ENCODE measurements at regions not wholly inside any gene's neighbourhood (a gene's known extent, or its start where the extent isn't known, plus 50 kb on each side); places are given as distances from the start of the nearest gene placed in this dataset.

DNA sequence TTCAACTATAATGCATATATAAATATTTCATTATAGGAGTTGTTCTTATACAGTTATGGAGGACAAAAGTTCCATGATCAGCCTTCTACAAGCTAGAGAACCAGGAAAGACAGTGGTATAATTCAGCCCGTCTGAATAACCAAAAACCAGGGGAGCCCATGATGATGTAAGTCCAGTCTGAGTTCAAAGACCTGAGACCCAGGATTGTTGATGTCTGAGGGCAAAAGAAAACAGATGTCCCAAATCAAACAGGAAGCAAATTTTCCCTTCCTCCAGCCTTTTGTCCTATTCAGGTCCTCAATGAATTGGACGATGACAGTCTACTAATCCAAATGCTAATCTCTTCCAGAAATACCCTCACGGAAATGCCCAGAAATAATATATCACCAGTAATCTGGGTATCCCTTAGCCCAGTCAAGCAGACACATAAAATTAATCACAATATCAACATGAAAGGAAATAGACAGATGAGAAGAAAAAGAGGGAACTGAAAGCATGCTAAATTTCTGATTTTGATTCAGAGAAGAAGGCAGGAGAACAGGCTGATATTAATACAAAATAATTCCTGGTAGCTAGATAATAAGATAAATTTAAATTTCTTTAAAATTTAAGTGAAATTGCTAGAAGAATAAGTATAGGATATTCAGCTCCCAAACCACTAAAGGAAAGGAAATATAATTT lies 255.6 kb upstream of the CTAGE1 start:
- no peaks in the 10 kb centered on the region for H3K36me3 ChIP-seq (ENCODE audit: insufficient read depth, low read length, poor library complexity, severe bottlenecking)
- ChIA-PET POLR2A (ENCODE audit: low non-redundant PET) (no interaction called here), CTCF (no interaction called here)
- no peak overlapping the region for H3K4me3 ChIP-seq (ENCODE audit: low read depth, low read length, poor library complexity, severe bottlenecking)
- H3K4me1 ChIP-seq (ENCODE audit: insufficient read depth, low read length, poor library complexity, severe bottlenecking) = no peaks in the 10 kb centered on the region
- TF ChIP-seq, protein P1, sequence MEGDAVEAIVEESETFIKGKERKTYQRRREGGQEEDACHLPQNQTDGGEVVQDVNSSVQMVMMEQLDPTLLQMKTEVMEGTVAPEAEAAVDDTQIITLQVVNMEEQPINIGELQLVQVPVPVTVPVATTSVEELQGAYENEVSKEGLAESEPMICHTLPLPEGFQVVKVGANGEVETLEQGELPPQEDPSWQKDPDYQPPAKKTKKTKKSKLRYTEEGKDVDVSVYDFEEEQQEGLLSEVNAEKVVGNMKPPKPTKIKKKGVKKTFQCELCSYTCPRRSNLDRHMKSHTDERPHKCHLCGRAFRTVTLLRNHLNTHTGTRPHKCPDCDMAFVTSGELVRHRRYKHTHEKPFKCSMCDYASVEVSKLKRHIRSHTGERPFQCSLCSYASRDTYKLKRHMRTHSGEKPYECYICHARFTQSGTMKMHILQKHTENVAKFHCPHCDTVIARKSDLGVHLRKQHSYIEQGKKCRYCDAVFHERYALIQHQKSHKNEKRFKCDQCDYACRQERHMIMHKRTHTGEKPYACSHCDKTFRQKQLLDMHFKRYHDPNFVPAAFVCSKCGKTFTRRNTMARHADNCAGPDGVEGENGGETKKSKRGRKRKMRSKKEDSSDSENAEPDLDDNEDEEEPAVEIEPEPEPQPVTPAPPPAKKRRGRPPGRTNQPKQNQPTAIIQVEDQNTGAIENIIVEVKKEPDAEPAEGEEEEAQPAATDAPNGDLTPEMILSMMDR (conservative IDR thresholded peaks at IDR 0.05; ENCODE audit: low read depth, low read length) = no peak
- intact Hi-C loops (cut with micrococcal nuclease; ENCODE audit: unreplicated experiment) = no loop called here
- DNase-seq (ENCODE audit: low spot score) = no peak
- BruUV-seq (replicated peaks) = no TSS peak
- H3K27ac ChIP-seq (ENCODE audit: low read depth, low read length, poor library complexity, severe bottlenecking) = no peak overlapping the region
- peaks cover 30% of the 10 kb centered on the region for H3K27me3 ChIP-seq (replicated peaks; ENCODE audit: insufficient read depth, low read depth, low read length, poor library complexity)
- H3K9me3 ChIP-seq (ENCODE audit: low read depth, low read length, poor library complexity, severe bottlenecking) = no peaks in the 10 kb centered on the region

DNA sequence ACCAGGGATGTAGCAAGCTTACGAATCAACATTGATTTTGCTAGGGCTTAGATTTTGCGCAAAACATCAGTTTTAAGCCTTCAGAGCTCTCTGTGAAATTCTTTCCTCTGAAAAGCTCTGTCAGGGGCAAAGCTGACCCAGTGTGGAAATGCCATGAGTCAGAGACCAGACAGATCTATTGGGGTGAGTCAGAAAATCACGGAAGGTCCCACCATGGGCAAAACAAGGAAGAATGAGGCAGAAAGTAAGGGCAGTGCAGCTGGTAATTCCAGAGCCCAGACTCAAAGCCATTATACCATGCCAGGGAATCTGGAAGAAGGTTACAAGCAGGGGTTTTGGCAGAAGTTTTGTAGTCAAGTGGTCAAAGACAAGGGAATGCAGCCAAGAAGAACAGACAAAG lies 256.6 kb upstream of the CTAGE1 start:
- no TSS peak for BruUV-seq (replicated peaks)
- CTCF ChIA-PET = no interaction called here
- H3K4me1 ChIP-seq (ENCODE audit: insufficient read depth, low read length, poor library complexity, severe bottlenecking) = no peaks in the 10 kb centered on the region
- intact Hi-C loops (cut with micrococcal nuclease; ENCODE audit: unreplicated experiment) = no loop called here
- TF ChIP-seq EZH2 (IDR thresholded peaks at IDR 0.05; ENCODE audit: borderline replicate concordance, low read depth, low read length, poor library complexity, severe bottlenecking) = no peak
- TF ChIP-seq, protein P1 (conservative IDR thresholded peaks at IDR 0.05; ENCODE audit: low read depth, low read length) = no peak
- POLR2A ChIA-PET (ENCODE audit: low non-redundant PET) = no interaction called here
- H3K9me3 ChIP-seq (ENCODE audit: low read depth, low read length, poor library complexity, severe bottlenecking) = no peaks in the 10 kb centered on the region
- H3K36me3 ChIP-seq (ENCODE audit: insufficient read depth, low read length, poor library complexity, severe bottlenecking) = no peaks in the 10 kb centered on the region
- no peak overlapping the region for H3K4me3 ChIP-seq (ENCODE audit: low read depth, low read length, poor library complexity, severe bottlenecking)
- peaks cover 34% of the 10 kb centered on the region for H3K27me3 ChIP-seq (replicated peaks; ENCODE audit: insufficient read depth, low read depth, low read length, poor library complexity)
- no peak overlapping the region for H3K27ac ChIP-seq (ENCODE audit: low read depth, low read length, poor library complexity, severe bottlenecking)
- DNase-seq (ENCODE audit: low spot score) = no peak

DNA sequence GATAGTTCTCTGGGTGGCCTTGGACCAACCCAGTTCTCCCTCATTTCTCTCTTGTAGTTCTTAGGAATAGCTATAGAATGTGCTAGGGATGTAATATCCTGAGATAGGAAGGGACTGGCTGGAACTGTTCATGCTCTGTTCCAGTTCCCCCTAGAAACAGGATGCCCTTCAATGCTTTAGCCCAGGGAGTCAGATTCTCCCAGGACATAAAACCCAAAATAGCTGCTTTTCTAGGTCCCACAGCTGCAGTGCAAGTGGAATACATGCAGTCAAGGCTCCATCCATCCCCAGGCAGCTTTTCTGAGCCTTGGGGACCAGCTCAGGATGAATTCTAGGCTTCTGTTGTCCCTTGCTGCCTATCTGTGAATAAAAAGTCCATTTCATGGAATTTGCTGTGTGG lies 257.3 kb upstream of the CTAGE1 start:
- Histone ChIP-seq H3K4me1 (ENCODE audit: insufficient read depth, low read length, poor library complexity, severe bottlenecking) (no peaks in the 10 kb centered on the region), H3K27me3 (replicated peaks; ENCODE audit: insufficient read depth, low read depth, low read length, poor library complexity) (peaks cover 35% of the 10 kb centered on the region), H3K4me3 (ENCODE audit: low read depth, low read length, poor library complexity, severe bottlenecking) (no peak overlapping the region), H3K9me3 (ENCODE audit: low read depth, low read length, poor library complexity, severe bottlenecking) (no peaks in the 10 kb centered on the region), H3K27ac (ENCODE audit: low read depth, low read length, poor library complexity, severe bottlenecking) (no peak overlapping the region), H3K36me3 (ENCODE audit: insufficient read depth, low read length, poor library complexity, severe bottlenecking) (no peaks in the 10 kb centered on the region)
- no TSS peak for BruUV-seq (replicated peaks)
- POLR2A ChIA-PET (ENCODE audit: low non-redundant PET) = no interaction called here
- intact Hi-C loops (cut with micrococcal nuclease; ENCODE audit: unreplicated experiment) = no loop called here
- CTCF ChIA-PET = no interaction called here
- TF ChIP-seq EZH2 (IDR thresholded peaks at IDR 0.05; ENCODE audit: borderline replicate concordance, low read depth, low read length, poor library complexity, severe bottlenecking) = no peak
- DNase-seq (ENCODE audit: low spot score) = no peak

DNA sequence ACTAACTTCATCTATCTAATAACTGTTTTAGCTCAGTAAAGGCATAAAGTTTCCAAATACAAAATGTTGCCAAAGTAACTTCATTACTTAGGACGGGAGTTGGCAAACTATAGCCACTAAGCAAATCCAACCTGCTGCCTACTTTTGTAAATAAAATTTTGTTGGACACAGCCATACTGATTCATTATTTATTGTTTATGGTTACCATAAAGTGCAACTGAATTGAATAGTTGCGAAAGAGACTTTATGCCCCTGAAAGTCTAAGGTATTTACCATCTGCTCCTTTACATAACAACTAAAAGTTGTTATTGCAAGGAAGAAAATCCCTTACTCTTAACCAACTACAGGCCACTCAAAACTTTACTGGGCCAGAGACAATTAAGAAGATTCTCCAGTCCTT lies 256.7 kb upstream of the RBBP8 start:
- H3K4me1 ChIP-seq (ENCODE audit: insufficient read depth, low read length, poor library complexity, severe bottlenecking) = no peaks in the 10 kb centered on the region
- H3K9me3 ChIP-seq (ENCODE audit: low read depth, low read length, poor library complexity, severe bottlenecking) = no peaks in the 10 kb centered on the region
- H3K27me3 ChIP-seq (replicated peaks; ENCODE audit: insufficient read depth, low read depth, low read length, poor library complexity) = peaks cover 30% of the 10 kb centered on the region
- TF ChIP-seq, protein P1 (conservative IDR thresholded peaks at IDR 0.05; ENCODE audit: low read depth, low read length) = no peak
- no peak for TF ChIP-seq EZH2 (IDR thresholded peaks at IDR 0.05; ENCODE audit: borderline replicate concordance, low read depth, low read length, poor library complexity, severe bottlenecking)
- no peak for DNase-seq (ENCODE audit: low spot score)
- H3K36me3 ChIP-seq (ENCODE audit: insufficient read depth, low read length, poor library complexity, severe bottlenecking) = no peaks in the 10 kb centered on the region
- no peak overlapping the region for H3K4me3 ChIP-seq (ENCODE audit: low read depth, low read length, poor library complexity, severe bottlenecking)
- BruUV-seq (replicated peaks) = no TSS peak
- intact Hi-C loops (cut with micrococcal nuclease; ENCODE audit: unreplicated experiment) = no loop called here
- CTCF ChIA-PET = no interaction called here
- POLR2A ChIA-PET (ENCODE audit: low non-redundant PET) = interaction anchor here (0.6 kb wide), 1 partner anchor 13 kb away, joined by 3 read pairs; no protein-coding TSS in a partner anchor
- no peak overlapping the region for H3K27ac ChIP-seq (ENCODE audit: low read depth, low read length, poor library complexity, severe bottlenecking)
